Astrocyte of the spinal cord (primary cell): ENCODE measurements at regions not wholly inside any gene's neighbourhood (a gene's known extent, or its start where the extent isn't known, plus 50 kb on each side); places are given as distances from the start of the nearest gene placed in this dataset.
A peak's percentile ranks its signal among the peaks of the same experiment; 100 is the strongest.

Experiments
- DNase-seq: peaks from one replicate; pipeline ENCODE4 v3.0.0; 2011; ENCODE audit warnings: low read depth, low spot score
- H3K4me3 ChIP-seq: 2 replicates; pipeline ENCODE4 v1.5.1; 2011; ENCODE audit warnings: low read depth, mild to moderate bottlenecking, low read length, moderate library complexity
- CTCF ChIP-seq: IDR thresholded peaks from 2 replicates; pipeline ENCODE4 v1.5.1; 2012; ENCODE audit warnings: low read depth, mild to moderate bottlenecking, low read length, inconsistent platforms
- in situ Hi-C: cut with HindIII; loops from 2 replicates; pipeline ENCODE4 v1.10.0; 2017; ENCODE audit warnings: low sequenced_read_pairs

GRCh38 chr3:153958635-153959595 lies 162.3 kb upstream of the ARHGEF26 start:
- in situ Hi-C loops = no loop called here
- no peak for TF ChIP-seq CTCF
- DNase-seq = peak; percentile 15
- no peak overlapping the region for H3K4me3 ChIP-seq

- in situ Hi-C loops = no loop called here
- no peak for TF ChIP-seq CTCF
- no peak for DNase-seq
- no peak overlapping the region for H3K4me3 ChIP-seq
These were observed 160.6 kb upstream of the ARHGEF26 start for GRCh38 chr3:153960458-153961074.

- in situ Hi-C loops = no loop called here
- no peak for DNase-seq
- no peak overlapping the region for H3K4me3 ChIP-seq
- TF ChIP-seq CTCF = no peak
These were observed 159.7 kb upstream of the ARHGEF26 start for GRCh38 chr3:153961494-153961893.

DNA sequence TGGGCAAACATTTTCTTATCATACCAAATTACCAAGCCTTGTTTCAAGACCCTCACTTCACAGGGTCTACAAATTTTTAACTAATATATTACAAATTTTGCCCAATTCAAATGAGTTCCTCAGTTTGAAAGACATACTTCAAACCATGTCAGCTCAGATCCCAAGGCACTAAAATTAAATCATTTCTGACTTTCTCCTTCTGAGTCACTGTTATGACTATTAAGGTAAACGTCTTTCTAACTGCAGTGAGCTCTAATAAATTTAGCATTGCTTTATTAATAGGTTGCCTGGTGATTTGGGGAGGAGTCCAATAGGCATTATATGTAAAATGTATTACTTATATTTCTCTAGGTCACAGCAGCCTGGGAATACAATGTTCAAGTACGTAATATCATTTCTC lies 158.2 kb upstream of the ARHGEF26 start:
- DNase-seq = no peak
- no peak overlapping the region for H3K4me3 ChIP-seq
- in situ Hi-C loops = no loop called here
- TF ChIP-seq CTCF = no peak

DNA sequence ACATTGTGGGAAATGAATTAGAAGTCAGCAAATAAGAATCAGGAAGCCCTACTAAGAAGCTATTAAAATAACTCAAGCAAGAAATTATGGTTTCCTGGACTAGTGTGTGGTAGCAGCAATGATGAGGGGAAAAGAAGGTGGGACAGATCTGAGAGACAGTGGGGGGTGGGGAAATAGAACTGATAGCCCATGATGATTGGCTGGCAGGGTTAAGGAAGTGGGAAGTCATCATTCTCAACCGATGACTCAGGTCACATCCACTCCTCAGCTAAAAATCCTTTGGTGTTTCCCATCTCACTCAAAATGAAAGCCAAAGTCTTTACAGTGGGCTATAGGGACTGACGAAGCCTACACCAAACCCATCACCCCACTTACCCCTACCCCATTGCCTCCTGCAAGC lies 153.9 kb upstream of the ARHGEF26 start:
- in situ Hi-C loops = no loop called here
- no peak overlapping the region for H3K4me3 ChIP-seq
- no peak for TF ChIP-seq CTCF
- no peak for DNase-seq

DNA sequence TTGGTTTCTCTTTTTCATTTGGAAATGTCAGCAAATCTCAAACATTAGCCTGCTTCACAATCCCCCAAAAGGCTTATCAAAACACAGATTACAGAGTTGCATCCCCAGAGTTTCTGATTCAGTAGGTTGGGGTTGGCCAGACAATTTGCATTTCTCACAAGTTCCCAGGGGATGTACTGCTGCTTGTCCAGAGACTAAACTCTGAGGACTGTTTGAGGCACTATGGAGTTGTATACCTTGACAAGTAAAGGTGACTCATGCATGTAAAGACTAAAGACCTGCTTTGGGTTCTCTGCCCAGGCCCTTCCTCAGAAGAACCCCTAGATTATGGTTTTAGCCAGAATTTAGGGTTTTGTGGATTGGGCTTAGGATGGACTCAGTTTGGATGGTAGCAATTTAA lies 151.1 kb upstream of the ARHGEF26 start:
- in situ Hi-C loops = no loop called here
- no peak for DNase-seq
- TF ChIP-seq CTCF = no peak
- H3K4me3 ChIP-seq = no peak overlapping the region
